ENCODE measurements at regions not wholly inside any gene's neighbourhood (a gene's known extent, or its start where the extent isn't known, plus 50 kb on each side); places are given as distances from the start of the nearest gene placed in this dataset.

DNA sequence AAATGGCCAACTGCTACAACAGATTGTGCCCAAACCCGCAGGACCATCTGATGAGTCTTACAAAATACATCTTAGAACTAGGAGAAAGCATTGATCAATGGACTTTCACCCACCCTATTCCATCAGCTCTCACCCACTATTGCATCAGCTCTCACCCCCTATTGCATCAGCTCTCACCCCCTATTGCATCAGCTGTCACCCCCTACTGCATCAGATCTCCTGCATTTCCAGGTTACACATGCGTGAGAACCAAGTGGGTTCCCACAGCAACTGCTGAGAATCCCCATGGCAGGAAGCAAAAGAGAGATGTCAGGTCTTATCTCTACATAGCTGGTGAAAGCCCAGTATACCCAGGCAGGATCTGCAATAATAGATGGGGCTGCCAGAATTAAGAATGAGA, 533.5 kb downstream of the LTN1 start:
- ChIA-PET POLR2A (no interaction called here), CTCF (no interaction called here)
- no peaks in the 10 kb centered on the region for H3K36me3 ChIP-seq (ENCODE audit: control insufficient read depth, insufficient read depth, low read length)
- in situ Hi-C loops (cut with HindIII; ENCODE audit: low pct_unique_long_range_greater_than_20kb, low sequenced_read_pairs) (no loop called here), intact Hi-C loops (cut with micrococcal nuclease; ENCODE audit: unreplicated experiment) (no loop called here)
- H3K9me3 ChIP-seq (ENCODE audit: control insufficient read depth, insufficient read depth, low read depth, low read length) = no peaks in the 10 kb centered on the region
- BruUV-seq (replicated peaks) = no TSS peak
- ATAC-seq (no peak), DNase-seq (ENCODE audit: low read depth, low spot score) (no peak)
- no peaks in the 10 kb centered on the region for H3K4me1 ChIP-seq (ENCODE audit: control insufficient read depth, insufficient read depth, low read length)
- TF ChIP-seq POLR2AphosphoS5 (IDR thresholded peaks at IDR 0.05; ENCODE audit: low read depth, low read length) = no peak
- no peak for TF ChIP-seq TCF7L2 (IDR thresholded peaks at IDR 0.05; ENCODE audit: low read depth, low read length)
- TF ChIP-seq CTCF (IDR thresholded peaks at IDR 0.05) = no peak
- TF ChIP-seq, protein P1, sequence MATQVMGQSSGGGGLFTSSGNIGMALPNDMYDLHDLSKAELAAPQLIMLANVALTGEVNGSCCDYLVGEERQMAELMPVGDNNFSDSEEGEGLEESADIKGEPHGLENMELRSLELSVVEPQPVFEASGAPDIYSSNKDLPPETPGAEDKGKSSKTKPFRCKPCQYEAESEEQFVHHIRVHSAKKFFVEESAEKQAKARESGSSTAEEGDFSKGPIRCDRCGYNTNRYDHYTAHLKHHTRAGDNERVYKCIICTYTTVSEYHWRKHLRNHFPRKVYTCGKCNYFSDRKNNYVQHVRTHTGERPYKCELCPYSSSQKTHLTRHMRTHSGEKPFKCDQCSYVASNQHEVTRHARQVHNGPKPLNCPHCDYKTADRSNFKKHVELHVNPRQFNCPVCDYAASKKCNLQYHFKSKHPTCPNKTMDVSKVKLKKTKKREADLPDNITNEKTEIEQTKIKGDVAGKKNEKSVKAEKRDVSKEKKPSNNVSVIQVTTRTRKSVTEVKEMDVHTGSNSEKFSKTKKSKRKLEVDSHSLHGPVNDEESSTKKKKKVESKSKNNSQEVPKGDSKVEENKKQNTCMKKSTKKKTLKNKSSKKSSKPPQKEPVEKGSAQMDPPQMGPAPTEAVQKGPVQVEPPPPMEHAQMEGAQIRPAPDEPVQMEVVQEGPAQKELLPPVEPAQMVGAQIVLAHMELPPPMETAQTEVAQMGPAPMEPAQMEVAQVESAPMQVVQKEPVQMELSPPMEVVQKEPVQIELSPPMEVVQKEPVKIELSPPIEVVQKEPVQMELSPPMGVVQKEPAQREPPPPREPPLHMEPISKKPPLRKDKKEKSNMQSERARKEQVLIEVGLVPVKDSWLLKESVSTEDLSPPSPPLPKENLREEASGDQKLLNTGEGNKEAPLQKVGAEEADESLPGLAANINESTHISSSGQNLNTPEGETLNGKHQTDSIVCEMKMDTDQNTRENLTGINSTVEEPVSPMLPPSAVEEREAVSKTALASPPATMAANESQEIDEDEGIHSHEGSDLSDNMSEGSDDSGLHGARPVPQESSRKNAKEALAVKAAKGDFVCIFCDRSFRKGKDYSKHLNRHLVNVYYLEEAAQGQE (IDR thresholded peaks at IDR 0.05; ENCODE audit: insufficient read depth in 1 of 2, low read depth in 2 of 2, low read length in 1 of 2) = no peak
- TF ChIP-seq SIN3A (IDR thresholded peaks at IDR 0.05; ENCODE audit: borderline replicate concordance, insufficient read depth, low read depth, low read length) = no peak
- H3K27ac ChIP-seq (ENCODE audit: low read length) = no peak overlapping the region
- H3K4me3 ChIP-seq (ENCODE audit: low read depth in 2 of 2, low read length in 2 of 2) = no peak overlapping the region
- no peaks in the 10 kb centered on the region for H3K27me3 ChIP-seq (ENCODE audit: control insufficient read depth, insufficient read depth, low read length)

DNA sequence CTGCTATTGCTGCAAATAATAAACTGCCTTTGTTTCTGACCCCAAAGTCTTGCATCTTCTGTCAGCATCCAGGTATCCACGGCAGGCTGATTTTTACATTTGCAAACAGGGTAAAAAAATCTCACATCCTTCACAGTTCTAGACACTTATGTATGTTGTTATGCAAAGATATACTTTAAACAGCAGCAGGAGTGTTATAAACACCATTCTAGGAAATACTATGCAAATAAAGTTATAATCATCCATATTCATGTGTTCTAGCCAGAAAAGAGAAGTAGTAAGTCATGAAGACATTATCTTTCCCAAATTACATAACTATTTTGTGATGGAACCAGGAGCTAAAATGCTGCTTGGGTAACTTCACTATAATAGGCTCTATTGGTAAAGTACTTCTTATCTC, 534.2 kb downstream of the LTN1 start:
- ChIA-PET POLR2A (no interaction called here), CTCF (no interaction called here)
- ATAC-seq (no peak), DNase-seq (ENCODE audit: low read depth, low spot score) (no peak)
- TF ChIP-seq SIN3A (IDR thresholded peaks at IDR 0.05; ENCODE audit: borderline replicate concordance, insufficient read depth, low read depth, low read length) = no peak
- TF ChIP-seq CTCF (IDR thresholded peaks at IDR 0.05) = no peak
- TF ChIP-seq TCF7L2 (IDR thresholded peaks at IDR 0.05; ENCODE audit: low read depth, low read length) = no peak
- TF ChIP-seq, protein P1 (IDR thresholded peaks at IDR 0.05; ENCODE audit: insufficient read depth in 1 of 2, low read depth in 2 of 2, low read length in 1 of 2) = no peak
- TF ChIP-seq POLR2AphosphoS5 (IDR thresholded peaks at IDR 0.05; ENCODE audit: low read depth, low read length) = no peak
- Histone ChIP-seq H3K27ac (ENCODE audit: low read length) (no peak overlapping the region), H3K27me3 (ENCODE audit: control insufficient read depth, insufficient read depth, low read length) (no peaks in the 10 kb centered on the region), H3K36me3 (ENCODE audit: control insufficient read depth, insufficient read depth, low read length) (no peaks in the 10 kb centered on the region), H3K4me1 (ENCODE audit: control insufficient read depth, insufficient read depth, low read length) (no peaks in the 10 kb centered on the region), H3K9me3 (ENCODE audit: control insufficient read depth, insufficient read depth, low read depth, low read length) (no peaks in the 10 kb centered on the region), H3K4me3 (ENCODE audit: low read depth in 2 of 2, low read length in 2 of 2) (no peak overlapping the region)
- BruUV-seq (replicated peaks) = no TSS peak
- in situ Hi-C loops (cut with HindIII; ENCODE audit: low pct_unique_long_range_greater_than_20kb, low sequenced_read_pairs) = no loop called here
- intact Hi-C loops (cut with micrococcal nuclease; ENCODE audit: unreplicated experiment) = no loop called here
